ENCODE measurements at regions not wholly inside any gene's neighbourhood (a gene's known extent, or its start where the extent isn't known, plus 50 kb on each side); places are given as distances from the start of the nearest gene placed in this dataset.

- no peak for TF ChIP-seq ZNF274 (IDR thresholded peaks at IDR 0.05; ENCODE audit: low read depth, low read length)
- no peak for TF ChIP-seq YY1 (IDR thresholded peaks at IDR 0.05; ENCODE audit: insufficient read depth, insufficient read length)
Measured at GRCh38 chr17:34076743-34077631, 178.1 kb upstream of the CCL2 start.
